ENCODE measurements at regions not wholly inside any gene's neighbourhood (a gene's known extent, or its start where the extent isn't known, plus 50 kb on each side); places are given as distances from the start of the nearest gene placed in this dataset.
"Not testable (repeated sequence)": the region's sequence is repeated elsewhere in the genome, so short reads cannot be mapped to it uniquely, and the experiment has no call there.

DNA sequence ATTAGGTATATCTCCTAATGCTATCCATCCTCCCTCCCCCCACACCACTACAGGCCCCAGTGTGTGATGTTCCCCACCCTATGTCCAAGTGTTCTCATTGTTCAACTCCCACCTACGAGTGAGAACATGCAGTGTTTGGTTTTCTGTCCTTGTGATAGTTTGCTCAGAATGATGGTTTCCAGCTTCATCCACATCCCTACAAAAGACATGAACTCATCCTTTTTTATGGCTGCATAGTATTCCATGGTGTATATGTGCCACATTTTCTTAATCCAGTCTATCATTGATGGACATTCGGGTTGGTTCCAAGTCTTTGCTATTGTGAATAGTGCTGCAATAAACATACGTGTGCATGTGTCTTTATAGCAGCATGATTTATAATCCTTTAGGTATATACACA is 53.8 kb upstream of the HIVEP2 start:
- H3K36me3 Mint-ChIP-seq; H3K27ac Mint-ChIP-seq; POLR2A ChIA-PET; H3K4me3 Mint-ChIP-seq; H3K4me1 Mint-ChIP-seq; DNase-seq (ENCODE audit: low spot score); CTCF ChIA-PET; H3K27me3 Mint-ChIP-seq (ENCODE audit: low read depth); ATAC-seq: not testable (repeated sequence)
- H3K9me3 Mint-ChIP-seq = peaks cover 21% of the 10 kb centered on the region

DNA sequence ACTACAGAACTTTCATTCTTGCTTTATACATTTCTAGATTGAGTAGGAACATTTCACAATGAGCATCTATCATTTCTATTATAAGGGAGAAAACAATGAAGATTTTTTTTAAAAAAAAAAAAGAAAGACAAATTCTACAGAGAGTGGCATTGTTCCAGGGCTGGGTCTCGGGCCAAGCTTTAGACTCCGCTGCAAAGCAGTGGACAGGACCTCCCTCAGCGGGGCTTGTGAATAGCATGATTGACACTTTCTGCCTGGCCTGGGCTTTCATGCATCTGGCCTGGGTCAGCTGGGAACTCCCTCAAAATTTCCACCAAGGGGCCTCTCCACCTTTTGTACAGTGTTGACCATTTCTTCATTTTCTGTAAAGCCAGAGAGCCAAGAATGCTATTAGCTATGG is 55.8 kb upstream of the HIVEP2 start:
- POLR2A ChIA-PET = no interaction called here
- Mint-ChIP-seq H3K36me3 (peaks cover 8% of the 10 kb centered on the region), H3K27ac (no peak overlapping the region), H3K9me3 (peaks cover 21% of the 10 kb centered on the region), H3K4me3 (no peak overlapping the region), H3K4me1 (no peaks in the 10 kb centered on the region), H3K27me3 (ENCODE audit: low read depth) (no peaks in the 10 kb centered on the region; the same call in 1 of the 2 replicates)
- CTCF ChIA-PET = no interaction called here
- no peak for TF ChIP-seq ATF1 (CRISPR knock-in tag; IDR thresholded peaks at IDR 0.05)
- no peak for TF ChIP-seq TP53 (CRISPR knock-in tag; IDR thresholded peaks at IDR 0.05)
- TF ChIP-seq KAT7 (CRISPR knock-in tag; IDR thresholded peaks at IDR 0.05; ENCODE audit: borderline replicate concordance) = no peak
- TF ChIP-seq, protein P1, sequence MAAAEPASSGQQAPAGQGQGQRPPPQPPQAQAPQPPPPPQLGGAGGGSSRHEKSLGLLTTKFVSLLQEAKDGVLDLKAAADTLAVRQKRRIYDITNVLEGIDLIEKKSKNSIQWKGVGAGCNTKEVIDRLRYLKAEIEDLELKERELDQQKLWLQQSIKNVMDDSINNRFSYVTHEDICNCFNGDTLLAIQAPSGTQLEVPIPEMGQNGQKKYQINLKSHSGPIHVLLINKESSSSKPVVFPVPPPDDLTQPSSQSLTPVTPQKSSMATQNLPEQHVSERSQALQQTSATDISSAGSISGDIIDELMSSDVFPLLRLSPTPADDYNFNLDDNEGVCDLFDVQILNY (CRISPR knock-in tag; IDR thresholded peaks at IDR 0.05) = no peak
- TF ChIP-seq, protein P2, sequence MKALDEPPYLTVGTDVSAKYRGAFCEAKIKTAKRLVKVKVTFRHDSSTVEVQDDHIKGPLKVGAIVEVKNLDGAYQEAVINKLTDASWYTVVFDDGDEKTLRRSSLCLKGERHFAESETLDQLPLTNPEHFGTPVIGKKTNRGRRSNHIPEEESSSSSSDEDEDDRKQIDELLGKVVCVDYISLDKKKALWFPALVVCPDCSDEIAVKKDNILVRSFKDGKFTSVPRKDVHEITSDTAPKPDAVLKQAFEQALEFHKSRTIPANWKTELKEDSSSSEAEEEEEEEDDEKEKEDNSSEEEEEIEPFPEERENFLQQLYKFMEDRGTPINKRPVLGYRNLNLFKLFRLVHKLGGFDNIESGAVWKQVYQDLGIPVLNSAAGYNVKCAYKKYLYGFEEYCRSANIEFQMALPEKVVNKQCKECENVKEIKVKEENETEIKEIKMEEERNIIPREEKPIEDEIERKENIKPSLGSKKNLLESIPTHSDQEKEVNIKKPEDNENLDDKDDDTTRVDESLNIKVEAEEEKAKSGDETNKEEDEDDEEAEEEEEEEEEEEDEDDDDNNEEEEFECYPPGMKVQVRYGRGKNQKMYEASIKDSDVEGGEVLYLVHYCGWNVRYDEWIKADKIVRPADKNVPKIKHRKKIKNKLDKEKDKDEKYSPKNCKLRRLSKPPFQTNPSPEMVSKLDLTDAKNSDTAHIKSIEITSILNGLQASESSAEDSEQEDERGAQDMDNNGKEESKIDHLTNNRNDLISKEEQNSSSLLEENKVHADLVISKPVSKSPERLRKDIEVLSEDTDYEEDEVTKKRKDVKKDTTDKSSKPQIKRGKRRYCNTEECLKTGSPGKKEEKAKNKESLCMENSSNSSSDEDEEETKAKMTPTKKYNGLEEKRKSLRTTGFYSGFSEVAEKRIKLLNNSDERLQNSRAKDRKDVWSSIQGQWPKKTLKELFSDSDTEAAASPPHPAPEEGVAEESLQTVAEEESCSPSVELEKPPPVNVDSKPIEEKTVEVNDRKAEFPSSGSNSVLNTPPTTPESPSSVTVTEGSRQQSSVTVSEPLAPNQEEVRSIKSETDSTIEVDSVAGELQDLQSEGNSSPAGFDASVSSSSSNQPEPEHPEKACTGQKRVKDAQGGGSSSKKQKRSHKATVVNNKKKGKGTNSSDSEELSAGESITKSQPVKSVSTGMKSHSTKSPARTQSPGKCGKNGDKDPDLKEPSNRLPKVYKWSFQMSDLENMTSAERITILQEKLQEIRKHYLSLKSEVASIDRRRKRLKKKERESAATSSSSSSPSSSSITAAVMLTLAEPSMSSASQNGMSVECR (CRISPR knock-in tag; IDR thresholded peaks at IDR 0.05; ENCODE audit: borderline replicate concordance) = no peak
- TF ChIP-seq, protein P3, sequence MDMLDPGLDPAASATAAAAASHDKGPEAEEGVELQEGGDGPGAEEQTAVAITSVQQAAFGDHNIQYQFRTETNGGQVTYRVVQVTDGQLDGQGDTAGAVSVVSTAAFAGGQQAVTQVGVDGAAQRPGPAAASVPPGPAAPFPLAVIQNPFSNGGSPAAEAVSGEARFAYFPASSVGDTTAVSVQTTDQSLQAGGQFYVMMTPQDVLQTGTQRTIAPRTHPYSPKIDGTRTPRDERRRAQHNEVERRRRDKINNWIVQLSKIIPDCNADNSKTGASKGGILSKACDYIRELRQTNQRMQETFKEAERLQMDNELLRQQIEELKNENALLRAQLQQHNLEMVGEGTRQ (CRISPR knock-in tag; IDR thresholded peaks at IDR 0.05) = no peak
- TF ChIP-seq NFYB (CRISPR knock-in tag; conservative IDR thresholded peaks at IDR 0.05; ENCODE audit: low read depth) = no peak
- TF ChIP-seq GABPB1 (CRISPR knock-in tag; IDR thresholded peaks at IDR 0.05) = no peak
- TF ChIP-seq, protein P4, sequence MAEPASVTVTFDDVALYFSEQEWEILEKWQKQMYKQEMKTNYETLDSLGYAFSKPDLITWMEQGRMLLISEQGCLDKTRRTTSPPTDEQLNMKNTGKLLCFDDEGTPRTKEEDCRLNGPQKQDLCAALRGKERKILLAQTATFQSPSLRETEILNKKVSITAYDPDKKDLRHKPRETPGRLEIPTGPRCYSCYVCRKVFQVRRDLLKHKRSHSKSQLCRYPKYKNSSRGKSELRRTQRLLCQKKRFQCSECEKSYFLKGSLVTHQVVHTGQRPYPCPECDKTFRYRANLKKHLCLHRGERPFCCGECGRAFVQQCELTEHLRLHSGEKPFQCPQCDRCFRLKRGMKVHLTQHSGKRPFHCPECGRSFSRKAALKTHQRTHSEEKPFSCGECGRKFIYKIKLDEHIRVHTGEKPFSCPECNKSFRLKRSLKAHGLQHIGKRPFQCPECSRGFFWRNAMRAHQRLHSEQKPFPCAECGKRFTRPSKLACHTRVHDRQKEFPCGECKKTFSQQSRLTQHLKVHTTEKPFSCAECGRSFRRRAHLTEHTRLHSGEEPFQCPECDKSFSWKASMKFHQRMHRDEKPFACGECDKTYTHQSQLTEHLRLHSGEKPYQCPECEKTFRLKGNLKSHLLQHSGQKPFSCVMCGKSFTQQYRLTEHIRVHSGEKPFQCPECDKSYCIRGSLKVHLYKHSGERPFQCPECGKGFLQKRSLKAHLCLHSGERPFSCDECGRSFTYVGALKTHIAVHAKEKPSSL (CRISPR knock-in tag; conservative IDR thresholded peaks at IDR 0.05) = no peak
- DNase-seq (ENCODE audit: low spot score) = no peak
- ATAC-seq = no peak

DNA sequence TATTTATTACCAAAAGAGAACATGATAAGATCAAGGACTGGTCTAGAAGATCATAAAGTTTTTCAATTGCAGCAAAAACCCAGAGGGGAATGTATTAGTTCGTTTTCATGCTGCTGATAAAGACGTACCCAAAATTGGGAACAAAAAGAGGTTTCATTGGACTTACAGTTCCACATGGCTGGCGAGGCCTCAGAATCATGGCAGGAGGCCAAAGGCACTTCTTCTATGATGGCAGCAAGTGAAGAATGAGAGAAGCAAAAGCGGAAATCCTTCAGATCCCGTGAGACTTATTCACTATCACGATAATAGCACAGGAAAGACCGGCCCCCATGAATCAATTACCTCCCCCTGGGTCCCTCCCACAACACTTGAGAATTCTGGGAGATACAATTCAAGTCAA is 57.7 kb upstream of the HIVEP2 start:
- Mint-ChIP-seq H3K4me3 (no peak overlapping the region), H3K36me3 (peaks cover 8% of the 10 kb centered on the region), H3K9me3 (peaks cover 13% of the 10 kb centered on the region), H3K4me1 (no peaks in the 10 kb centered on the region), H3K27ac (no peak overlapping the region), H3K27me3 (ENCODE audit: low read depth) (no peaks in the 10 kb centered on the region; the same call in 1 of the 2 replicates)
- ATAC-seq = no peak
- ChIA-PET POLR2A (no interaction called here), CTCF (no interaction called here)
- TF ChIP-seq GRHL2 (CRISPR knock-in tag; IDR thresholded peaks at IDR 0.05; ENCODE audit: insufficient replicate concordance, severe bottlenecking) = no peak
- TF ChIP-seq, protein P5, sequence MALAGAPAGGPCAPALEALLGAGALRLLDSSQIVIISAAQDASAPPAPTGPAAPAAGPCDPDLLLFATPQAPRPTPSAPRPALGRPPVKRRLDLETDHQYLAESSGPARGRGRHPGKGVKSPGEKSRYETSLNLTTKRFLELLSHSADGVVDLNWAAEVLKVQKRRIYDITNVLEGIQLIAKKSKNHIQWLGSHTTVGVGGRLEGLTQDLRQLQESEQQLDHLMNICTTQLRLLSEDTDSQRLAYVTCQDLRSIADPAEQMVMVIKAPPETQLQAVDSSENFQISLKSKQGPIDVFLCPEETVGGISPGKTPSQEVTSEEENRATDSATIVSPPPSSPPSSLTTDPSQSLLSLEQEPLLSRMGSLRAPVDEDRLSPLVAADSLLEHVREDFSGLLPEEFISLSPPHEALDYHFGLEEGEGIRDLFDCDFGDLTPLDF (CRISPR knock-in tag; IDR thresholded peaks at IDR 0.05) = no peak
- no peak for TF ChIP-seq OVOL2 (CRISPR knock-in tag; IDR thresholded peaks at IDR 0.05; ENCODE audit: borderline replicate concordance)
- no peak for TF ChIP-seq ZNF232 (CRISPR knock-in tag; IDR thresholded peaks at IDR 0.05)
- TF ChIP-seq MXD4 (CRISPR knock-in tag; IDR thresholded peaks at IDR 0.05; ENCODE audit: borderline replicate concordance) = no peak
- TF ChIP-seq RORB (CRISPR knock-in tag; IDR thresholded peaks at IDR 0.05) = no peak
- no peak for TF ChIP-seq KAT7 (CRISPR knock-in tag; IDR thresholded peaks at IDR 0.05; ENCODE audit: borderline replicate concordance)
- no peak for DNase-seq (ENCODE audit: low spot score)

All from WTC11 (cell line).